C4-2B (cell line): ENCODE measurements at regions not wholly inside any gene's neighbourhood (a gene's known extent, or its start where the extent isn't known, plus 50 kb on each side); places are given as distances from the start of the nearest gene placed in this dataset.

ENCODE experiments used
- ZFX ChIP-seq: fragments of 450-650 bp; IDR thresholded peaks from 2 replicates; pipeline ENCODE4 v1.6.1; 2017
- TF ChIP-seq, protein P1 (sequence below): fragments of 450-650 bp; conservative IDR thresholded peaks from 2 replicates; pipeline ENCODE4 v1.5.1; 2017; ENCODE audit warnings: mild to moderate bottlenecking

DNA sequence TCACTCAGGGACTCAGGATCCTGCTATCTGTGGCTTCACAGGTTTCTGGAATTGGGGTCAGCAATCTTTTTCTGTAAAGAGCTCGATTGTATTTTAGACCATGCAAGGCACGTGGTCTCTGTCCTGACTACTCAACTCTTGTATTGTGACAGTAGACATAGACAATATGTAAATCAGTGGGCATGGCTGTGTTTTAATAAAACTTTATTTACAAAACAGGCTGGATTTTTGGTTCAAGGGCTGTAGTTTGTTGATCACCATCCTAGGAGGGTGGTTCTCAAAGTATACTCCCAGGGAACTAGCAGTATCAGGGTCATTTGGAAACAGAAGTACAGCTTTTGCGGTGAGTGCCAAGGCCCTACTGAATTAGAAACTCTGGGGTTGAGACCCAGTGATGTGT is 108.2 kb upstream of the CRHR1 start:
- TF ChIP-seq, protein P1, sequence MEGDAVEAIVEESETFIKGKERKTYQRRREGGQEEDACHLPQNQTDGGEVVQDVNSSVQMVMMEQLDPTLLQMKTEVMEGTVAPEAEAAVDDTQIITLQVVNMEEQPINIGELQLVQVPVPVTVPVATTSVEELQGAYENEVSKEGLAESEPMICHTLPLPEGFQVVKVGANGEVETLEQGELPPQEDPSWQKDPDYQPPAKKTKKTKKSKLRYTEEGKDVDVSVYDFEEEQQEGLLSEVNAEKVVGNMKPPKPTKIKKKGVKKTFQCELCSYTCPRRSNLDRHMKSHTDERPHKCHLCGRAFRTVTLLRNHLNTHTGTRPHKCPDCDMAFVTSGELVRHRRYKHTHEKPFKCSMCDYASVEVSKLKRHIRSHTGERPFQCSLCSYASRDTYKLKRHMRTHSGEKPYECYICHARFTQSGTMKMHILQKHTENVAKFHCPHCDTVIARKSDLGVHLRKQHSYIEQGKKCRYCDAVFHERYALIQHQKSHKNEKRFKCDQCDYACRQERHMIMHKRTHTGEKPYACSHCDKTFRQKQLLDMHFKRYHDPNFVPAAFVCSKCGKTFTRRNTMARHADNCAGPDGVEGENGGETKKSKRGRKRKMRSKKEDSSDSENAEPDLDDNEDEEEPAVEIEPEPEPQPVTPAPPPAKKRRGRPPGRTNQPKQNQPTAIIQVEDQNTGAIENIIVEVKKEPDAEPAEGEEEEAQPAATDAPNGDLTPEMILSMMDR: no peak
- TF ChIP-seq ZFX: no peak
